OCI-LY1 (cell line): ENCODE measurements at regions not wholly inside any gene's neighbourhood (a gene's known extent, or its start where the extent isn't known, plus 50 kb on each side); places are given as distances from the start of the nearest gene placed in this dataset.

Source experiments
- H2AFZ ChIP-seq: fragments of 200-600 bp; sonication (generic), shearing (Covaris generic); 2 replicates; pipeline ENCODE4 v1.6.0; 2014; ENCODE audit warnings: antibody characterized with exemption, mild to moderate bottlenecking, low read length
- H3F3A ChIP-seq: fragments of 200-600 bp; sonication (generic), shearing (Covaris generic); 2 replicates; pipeline ENCODE4 v1.6.0; 2014; ENCODE audit warnings: mild to moderate bottlenecking, antibody characterized with exemption, low read length, moderate library complexity; ENCODE audit not compliant: insufficient read depth
- H3K27ac ChIP-seq: fragments of 200-600 bp; sonication (generic); 2 replicates; pipeline ENCODE4 v1.5.1; 2014; ENCODE audit warnings: low read length, mixed run types, mild to moderate bottlenecking, low read depth; ENCODE audit not compliant: poor library complexity, severe bottlenecking
- H3K27me3 ChIP-seq: fragments of 200-600 bp; sonication (generic); 2 replicates; pipeline ENCODE4 v1.6.0; 2014; ENCODE audit warnings: antibody characterized with exemption, mild to moderate bottlenecking, low read length, moderate library complexity; ENCODE audit not compliant: insufficient read depth
- H3K36me3 ChIP-seq: fragments of 200-600 bp; sonication (generic); 2 replicates; pipeline ENCODE4 v1.6.1; 2014; ENCODE audit warnings: mild to moderate bottlenecking, antibody characterized with exemption, low read length, moderate library complexity, mixed read lengths; ENCODE audit not compliant: insufficient read depth
- H3K4me1 ChIP-seq: fragments of 200-600 bp; sonication (generic); 2 replicates; pipeline ENCODE4 v1.5.1; 2014; ENCODE audit warnings: mild to moderate bottlenecking, low read length, moderate library complexity; ENCODE audit not compliant: insufficient read depth, severe bottlenecking
- H3K4me2 ChIP-seq: fragments of 200-600 bp; sonication (generic), shearing (Covaris generic); 2 replicates; pipeline ENCODE4 v1.6.1; 2014; ENCODE audit warnings: low read length
- H3K4me3 ChIP-seq: fragments of 200-600 bp; sonication (generic); 2 replicates; pipeline ENCODE4 v1.5.1; 2014; ENCODE audit warnings: low read length, low read depth, mild to moderate bottlenecking, mixed read lengths; ENCODE audit not compliant: poor library complexity, severe bottlenecking
- H3K79me2 ChIP-seq: fragments of 200-600 bp; shearing (Covaris generic); 2 replicates; pipeline ENCODE4 v1.6.1; 2016; ENCODE audit warnings: mixed run types, low read length, mixed read lengths; ENCODE audit not compliant: insufficient read depth
- H3K9ac ChIP-seq: fragments of 200-600 bp; sonication (generic), shearing (Covaris generic); 2 replicates; pipeline ENCODE4 v1.6.1; 2014; ENCODE audit warnings: mild to moderate bottlenecking, low read length, mixed read lengths
- H3K9me2 ChIP-seq: fragments of 200-600 bp; sonication (generic), shearing (Covaris generic); 2 replicates; pipeline ENCODE4 v1.6.1; 2014; ENCODE audit warnings: low read depth, mild to moderate bottlenecking, low read length, mixed read lengths
- H3K9me3 ChIP-seq: fragments of 200-600 bp; shearing (Covaris generic); 2 replicates; pipeline ENCODE4 v1.6.1; 2014; ENCODE audit warnings: low read length, mixed read lengths
- H4K20me1 ChIP-seq: fragments of 200-600 bp; sonication (generic), shearing (Covaris generic); 2 replicates; pipeline ENCODE4 v1.6.0; 2016; ENCODE audit warnings: mild to moderate bottlenecking, low read length; ENCODE audit not compliant: insufficient read depth
- EZH2 ChIP-seq: fragments of 200-600 bp; sonication (generic), shearing (Covaris generic); IDR thresholded peaks from 2 replicates; pipeline ENCODE4 v1.8.0; 2017; ENCODE audit warnings: borderline replicate concordance, mixed run types, mild to moderate bottlenecking, antibody characterized with exemption, low read length, moderate library complexity, mixed read lengths
- TF ChIP-seq, protein P1 (sequence below): fragments of 200-600 bp; sonication (generic), shearing (Covaris generic); IDR thresholded peaks from 2 replicates; pipeline ENCODE4 v1.5.1; 2017; ENCODE audit warnings: mild to moderate bottlenecking, antibody characterized with exemption, low read length, moderate library complexity, mixed read lengths

DNA sequence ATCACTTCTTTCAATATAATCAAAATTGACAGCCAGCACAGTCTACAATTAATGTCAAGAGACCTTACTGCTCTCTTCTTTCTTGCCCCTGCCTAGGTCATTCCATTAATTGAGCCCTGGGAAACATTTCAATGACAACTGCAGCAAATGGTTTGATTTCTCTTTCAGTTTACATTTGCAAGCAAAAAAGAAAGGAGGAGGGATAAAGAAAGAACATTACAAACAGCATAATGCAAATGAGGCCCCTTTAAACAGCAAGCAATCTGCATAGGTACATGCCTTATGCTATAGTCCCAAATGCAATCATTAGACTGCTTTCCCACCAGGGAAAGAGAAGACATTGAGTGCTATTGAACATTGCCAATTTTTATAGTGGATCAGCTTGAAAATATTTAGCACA, 655.0 kb upstream of the CDH2 start:
- Histone ChIP-seq H3K9me2 (no peaks in the 10 kb centered on the region), H4K20me1 (no peaks in the 10 kb centered on the region), H3K36me3 (no peaks in the 10 kb centered on the region), H3K79me2 (no peaks in the 10 kb centered on the region), H3K9ac (no peak overlapping the region), H3F3A (no peaks in the 10 kb centered on the region), H3K4me1 (no peaks in the 10 kb centered on the region), H3K27me3 (no peaks in the 10 kb centered on the region), H3K4me3 (no peak overlapping the region), H3K27ac (no peak overlapping the region), H3K4me2 (no peak overlapping the region), H2AFZ (no peak overlapping the region), H3K9me3 (no peaks in the 10 kb centered on the region)
- no peak for TF ChIP-seq EZH2
- TF ChIP-seq, protein P1, sequence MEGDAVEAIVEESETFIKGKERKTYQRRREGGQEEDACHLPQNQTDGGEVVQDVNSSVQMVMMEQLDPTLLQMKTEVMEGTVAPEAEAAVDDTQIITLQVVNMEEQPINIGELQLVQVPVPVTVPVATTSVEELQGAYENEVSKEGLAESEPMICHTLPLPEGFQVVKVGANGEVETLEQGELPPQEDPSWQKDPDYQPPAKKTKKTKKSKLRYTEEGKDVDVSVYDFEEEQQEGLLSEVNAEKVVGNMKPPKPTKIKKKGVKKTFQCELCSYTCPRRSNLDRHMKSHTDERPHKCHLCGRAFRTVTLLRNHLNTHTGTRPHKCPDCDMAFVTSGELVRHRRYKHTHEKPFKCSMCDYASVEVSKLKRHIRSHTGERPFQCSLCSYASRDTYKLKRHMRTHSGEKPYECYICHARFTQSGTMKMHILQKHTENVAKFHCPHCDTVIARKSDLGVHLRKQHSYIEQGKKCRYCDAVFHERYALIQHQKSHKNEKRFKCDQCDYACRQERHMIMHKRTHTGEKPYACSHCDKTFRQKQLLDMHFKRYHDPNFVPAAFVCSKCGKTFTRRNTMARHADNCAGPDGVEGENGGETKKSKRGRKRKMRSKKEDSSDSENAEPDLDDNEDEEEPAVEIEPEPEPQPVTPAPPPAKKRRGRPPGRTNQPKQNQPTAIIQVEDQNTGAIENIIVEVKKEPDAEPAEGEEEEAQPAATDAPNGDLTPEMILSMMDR = no peak

DNA sequence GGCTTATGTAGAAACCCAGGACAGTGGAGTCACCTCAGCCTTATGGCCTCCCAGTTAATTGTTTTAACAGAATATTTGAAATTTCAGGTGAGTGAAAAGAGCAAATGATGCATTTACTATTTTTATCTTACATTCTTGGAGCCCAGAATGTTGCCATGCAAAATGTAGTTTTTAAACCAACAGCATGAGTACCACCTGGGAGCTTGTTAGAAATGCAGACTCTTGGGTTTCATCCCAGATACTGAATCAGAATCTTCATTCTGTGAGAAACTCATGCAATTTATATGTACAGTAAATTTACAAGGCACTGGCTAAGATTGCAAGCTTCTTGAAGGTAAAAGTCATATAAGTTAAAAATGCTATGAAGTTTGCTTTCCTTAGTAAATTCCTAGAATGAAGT, 654.5 kb upstream of the CDH2 start:
- H3K79me2 ChIP-seq = no peaks in the 10 kb centered on the region
- H3K4me3 ChIP-seq = no peak overlapping the region
- H3K4me1 ChIP-seq = no peaks in the 10 kb centered on the region
- H3K4me2 ChIP-seq = no peak overlapping the region
- no peaks in the 10 kb centered on the region for H3K9me3 ChIP-seq
- H4K20me1 ChIP-seq = no peaks in the 10 kb centered on the region
- H3K27me3 ChIP-seq = no peaks in the 10 kb centered on the region
- no peak overlapping the region for H2AFZ ChIP-seq
- no peaks in the 10 kb centered on the region for H3K9me2 ChIP-seq
- TF ChIP-seq EZH2 = no peak
- TF ChIP-seq, protein P1 = no peak
- no peaks in the 10 kb centered on the region for H3F3A ChIP-seq
- H3K9ac ChIP-seq = no peak overlapping the region
- no peaks in the 10 kb centered on the region for H3K36me3 ChIP-seq
- no peak overlapping the region for H3K27ac ChIP-seq

DNA sequence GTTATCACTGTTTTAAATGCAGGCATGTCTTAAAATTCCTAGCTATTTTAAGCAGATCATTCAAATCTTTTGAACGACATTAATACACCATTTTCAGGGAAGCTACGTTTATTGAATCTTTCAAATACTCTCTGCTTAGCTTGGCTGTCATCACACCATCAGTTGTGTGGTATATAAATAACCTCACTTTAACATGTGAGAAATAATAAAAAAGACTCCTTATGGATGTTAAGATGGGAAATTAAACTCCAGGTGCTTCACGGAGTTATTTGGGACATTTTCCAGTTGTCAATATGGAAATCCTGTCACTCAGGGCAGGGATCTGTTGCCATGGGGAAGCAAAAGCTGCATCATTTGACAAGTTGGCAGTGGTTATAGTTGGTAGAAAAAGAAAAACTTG, 649.2 kb upstream of the CDH2 start:
- Histone ChIP-seq H3K79me2 (no peaks in the 10 kb centered on the region), H3K27me3 (no peaks in the 10 kb centered on the region), H3K9me2 (no peaks in the 10 kb centered on the region), H3K9ac (no peak overlapping the region), H2AFZ (no peak overlapping the region), H3K4me3 (no peak overlapping the region), H4K20me1 (no peaks in the 10 kb centered on the region), H3K9me3 (no peaks in the 10 kb centered on the region), H3K36me3 (no peaks in the 10 kb centered on the region), H3K4me1 (no peaks in the 10 kb centered on the region), H3F3A (no peaks in the 10 kb centered on the region), H3K27ac (no peak overlapping the region), H3K4me2 (no peak overlapping the region)
- TF ChIP-seq, protein P1 = no peak
